ENCODE measurements at regions not wholly inside any gene's neighbourhood (a gene's known extent, or its start where the extent isn't known, plus 50 kb on each side); places are given as distances from the start of the nearest gene placed in this dataset.

DNA sequence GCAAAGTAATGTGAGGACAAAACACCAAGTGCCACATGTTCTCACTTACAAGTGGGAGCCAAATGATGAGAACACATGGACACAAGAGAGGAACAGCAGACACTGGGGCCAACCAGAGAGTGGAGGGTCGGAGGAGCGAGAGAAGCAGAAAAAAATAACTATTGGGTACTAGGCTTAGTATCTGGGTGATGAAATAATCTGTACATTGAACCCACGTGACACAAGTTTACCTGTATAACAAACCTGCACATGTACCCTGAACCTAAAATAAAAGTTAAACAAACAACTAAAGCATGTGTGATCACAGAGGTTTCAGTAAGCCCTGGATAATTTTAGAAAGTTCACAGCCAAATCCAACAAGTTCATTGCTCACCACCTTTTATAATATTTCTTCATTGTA, 160.1 kb downstream of the TENT4A start:
- H3K36me3 ChIP-seq, result no peaks in the 10 kb centered on the region
- no peaks in the 10 kb centered on the region for H3K27me3 ChIP-seq
- H3K27ac ChIP-seq, result no peak overlapping the region
- no peak for TF ChIP-seq POLR2A (IDR thresholded peaks at IDR 0.05)
- TF ChIP-seq, protein P1, sequence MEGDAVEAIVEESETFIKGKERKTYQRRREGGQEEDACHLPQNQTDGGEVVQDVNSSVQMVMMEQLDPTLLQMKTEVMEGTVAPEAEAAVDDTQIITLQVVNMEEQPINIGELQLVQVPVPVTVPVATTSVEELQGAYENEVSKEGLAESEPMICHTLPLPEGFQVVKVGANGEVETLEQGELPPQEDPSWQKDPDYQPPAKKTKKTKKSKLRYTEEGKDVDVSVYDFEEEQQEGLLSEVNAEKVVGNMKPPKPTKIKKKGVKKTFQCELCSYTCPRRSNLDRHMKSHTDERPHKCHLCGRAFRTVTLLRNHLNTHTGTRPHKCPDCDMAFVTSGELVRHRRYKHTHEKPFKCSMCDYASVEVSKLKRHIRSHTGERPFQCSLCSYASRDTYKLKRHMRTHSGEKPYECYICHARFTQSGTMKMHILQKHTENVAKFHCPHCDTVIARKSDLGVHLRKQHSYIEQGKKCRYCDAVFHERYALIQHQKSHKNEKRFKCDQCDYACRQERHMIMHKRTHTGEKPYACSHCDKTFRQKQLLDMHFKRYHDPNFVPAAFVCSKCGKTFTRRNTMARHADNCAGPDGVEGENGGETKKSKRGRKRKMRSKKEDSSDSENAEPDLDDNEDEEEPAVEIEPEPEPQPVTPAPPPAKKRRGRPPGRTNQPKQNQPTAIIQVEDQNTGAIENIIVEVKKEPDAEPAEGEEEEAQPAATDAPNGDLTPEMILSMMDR (IDR thresholded peaks at IDR 0.05), result no peak
- intact Hi-C loops (cut with DNase I), result no loop called here
- 87 to 91% methylated on average over 3 of the region's 3 CpGs for WGBS, 2 donors
- no peaks in the 10 kb centered on the region for H3K4me1 ChIP-seq
- no peak overlapping the region for H3K4me3 ChIP-seq (replicated peaks in 1 of 3)
- no peaks in the 10 kb centered on the region for H3K9me3 ChIP-seq
- no peak for DNase-seq

DNA sequence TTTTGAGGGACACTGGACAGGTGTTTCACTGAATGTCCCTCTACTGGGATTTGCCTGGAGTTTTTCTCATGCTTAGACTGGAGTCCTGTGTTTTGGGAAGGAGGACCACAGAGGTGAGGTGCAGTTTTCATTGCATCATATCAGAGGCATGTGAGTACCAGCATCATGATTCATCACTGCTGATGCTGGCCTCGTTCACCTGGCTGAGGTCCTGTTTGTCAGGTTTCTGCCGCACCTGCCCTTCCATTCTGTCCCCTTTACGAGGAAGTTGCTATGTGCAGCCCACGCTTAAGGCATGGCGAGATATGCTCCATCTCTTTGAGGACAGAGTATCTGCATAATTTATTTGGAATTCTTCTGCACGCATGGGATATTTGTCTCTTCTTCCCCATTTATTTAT, 162.1 kb downstream of the TENT4A start:
- TF ChIP-seq, protein P1 (IDR thresholded peaks at IDR 0.05), result no peak
- no peak for TF ChIP-seq POLR2A (IDR thresholded peaks at IDR 0.05)
- whole genome bisulfite sequencing, 2 donors, result 77 to 83% methylated on average over 6 of the region's 6 CpGs
- no peaks in the 10 kb centered on the region for H3K27me3 ChIP-seq
- no peak for DNase-seq
- no peak overlapping the region for H3K27ac ChIP-seq
- no peaks in the 10 kb centered on the region for H3K4me1 ChIP-seq
- intact Hi-C loops (cut with DNase I), result no loop called here
- no peaks in the 10 kb centered on the region for H3K9me3 ChIP-seq
- no peak overlapping the region for H3K4me3 ChIP-seq (replicated peaks in 1 of 3)
- no peaks in the 10 kb centered on the region for H3K36me3 ChIP-seq

- DNase-seq, result no peak
- Histone ChIP-seq H3K27me3 (no peaks in the 10 kb centered on the region), H3K9me3 (no peaks in the 10 kb centered on the region), H3K27ac (no peak overlapping the region), H3K4me3 (replicated peaks in 1 of 3) (no peak overlapping the region), H3K36me3 (no peaks in the 10 kb centered on the region), H3K4me1 (no peaks in the 10 kb centered on the region)
- TF ChIP-seq, protein P1 (IDR thresholded peaks at IDR 0.05), result no peak
- no peak for TF ChIP-seq POLR2A (IDR thresholded peaks at IDR 0.05)
- intact Hi-C loops (cut with DNase I), result no loop called here
- WGBS, 2 donors, result 83 to 84% methylated on average over 13 of the region's 13 CpGs
Measured at GRCh38 chr5:6877986-6878828, 165.0 kb downstream of the TENT4A start.

GRCh38 chr5:6885581-6885980, 172.3 kb downstream of the TENT4A start:
- intact Hi-C loops (cut with DNase I), result no loop called here
- TF ChIP-seq, protein P1 (IDR thresholded peaks at IDR 0.05), result no peak
- TF ChIP-seq POLR2A (IDR thresholded peaks at IDR 0.05), result no peak
- Histone ChIP-seq H3K4me3 (replicated peaks in 1 of 3) (no peak overlapping the region), H3K27me3 (no peaks in the 10 kb centered on the region), H3K27ac (no peak overlapping the region), H3K4me1 (no peaks in the 10 kb centered on the region), H3K36me3 (no peaks in the 10 kb centered on the region), H3K9me3 (no peaks in the 10 kb centered on the region)
- 80 to 86% methylated on average over 2 of the region's 2 CpGs for WGBS, 2 donors
- DNase-seq, result no peak

DNA sequence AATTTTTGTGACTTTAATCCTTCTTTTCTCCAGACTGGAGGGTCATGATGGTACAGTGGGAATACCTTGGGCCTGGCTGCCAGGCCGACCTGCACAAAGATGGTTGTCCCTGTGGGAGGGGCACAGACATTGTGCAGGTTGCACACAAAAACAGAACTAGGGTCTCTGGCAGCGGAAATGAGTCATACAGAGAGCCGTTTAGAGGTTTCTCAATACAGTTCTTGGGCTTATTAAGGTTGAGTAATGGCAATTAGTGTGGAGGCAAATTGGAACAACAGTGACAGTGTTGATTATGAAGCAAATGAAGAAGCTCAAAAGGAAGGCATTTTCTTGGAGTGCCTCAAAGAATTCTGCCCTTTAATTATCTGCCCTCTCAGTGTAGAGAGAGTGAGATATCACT, 173.6 kb downstream of the TENT4A start:
- no peak overlapping the region for H3K27ac ChIP-seq
- H3K4me1 ChIP-seq, result no peaks in the 10 kb centered on the region
- no peaks in the 10 kb centered on the region for H3K27me3 ChIP-seq
- no peaks in the 10 kb centered on the region for H3K9me3 ChIP-seq
- intact Hi-C loops (cut with DNase I), result no loop called here
- 58 to 68% methylated on average over 3 of the region's 3 CpGs for WGBS, 2 donors
- TF ChIP-seq, protein P1 (IDR thresholded peaks at IDR 0.05), result no peak
- TF ChIP-seq POLR2A (IDR thresholded peaks at IDR 0.05), result no peak
- no peak for DNase-seq
- H3K4me3 ChIP-seq (replicated peaks in 1 of 3), result no peak overlapping the region
- no peaks in the 10 kb centered on the region for H3K36me3 ChIP-seq
